K562 (cell line): ENCODE measurements at regions not wholly inside any gene's neighbourhood (a gene's known extent, or its start where the extent isn't known, plus 50 kb on each side); places are given as distances from the start of the nearest gene placed in this dataset.

Source experiments
- ESRRA ChIP-seq: fragments of 450-650 bp; IDR thresholded peaks from 2 replicates; pipeline ENCODE4 v1.6.1; 2014; ENCODE audit warnings: low read depth, mild to moderate bottlenecking, moderate library complexity, borderline replicate concordance
- FUS ChIP-seq: fragments of 200-400 bp; formaldehyde crosslinking; optimal IDR thresholded peaks from 2 replicates; pipeline ENCODE3; 2017; ENCODE audit warnings: low read depth, low read length
- GABPA ChIP-seq: fragments of 200-800 bp; sonication (Bioruptor generic); conservative IDR thresholded peaks from 2 replicates; pipeline ENCODE4 v1.6.1; 2016; ENCODE audit warnings: low read depth, missing genetic modification characterization, missing compliant biosample characterization
- KDM1A ChIP-seq, 2 experiments: fragments of 450-650 bp; IDR thresholded peaks; 2 replicates each; pipeline ENCODE4 v1.6.1; 2016; ENCODE audit warnings: mild to moderate bottlenecking in 2 of 2
- KLF16 ChIP-seq: IDR thresholded peaks from 2 replicates; pipeline ENCODE4 v1.6.1; 2016; ENCODE audit warnings: antibody characterized with exemption
- PHF21A ChIP-seq: fragments of 450-650 bp; IDR thresholded peaks from 2 replicates; pipeline ENCODE4 v1.6.1; 2017; ENCODE audit warnings: low read depth, borderline replicate concordance
- POLR2H ChIP-seq: IDR thresholded peaks from 2 replicates; pipeline ENCODE4 v1.6.1; 2016; ENCODE audit warnings: missing genetic modification characterization, low read depth, mild to moderate bottlenecking, control low read depth, missing compliant biosample characterization, moderate library complexity
- SPI1 ChIP-seq: IDR thresholded peaks from 2 replicates; pipeline ENCODE4 v1.6.1; 2011; ENCODE audit warnings: low read depth, low read length, control low read depth, borderline replicate concordance
- STAT6 ChIP-seq: sonication (generic); formaldehyde crosslinking; IDR thresholded peaks from 2 replicates; pipeline ENCODE4 v1.8.1; 2023; ENCODE audit warnings: mild to moderate bottlenecking, missing genetic modification reagents
- TCF3 ChIP-seq: sonication (generic); formaldehyde crosslinking; IDR thresholded peaks from 2 replicates; pipeline ENCODE4 v1.4.0; 2020; ENCODE audit warnings: mild to moderate bottlenecking, missing genetic modification reagents
- ZBTB7A ChIP-seq: IDR thresholded peaks from 2 replicates; pipeline ENCODE4 v1.6.1; 2011; ENCODE audit warnings: low read depth, mild to moderate bottlenecking, low read length, moderate library complexity, borderline replicate concordance; ENCODE audit not compliant: control insufficient read depth
- ZFPM2 ChIP-seq: fragments of 250-450 bp; sonication (Bioruptor Pico); IDR thresholded peaks from 2 replicates; pipeline ENCODE4 v1.5.1; 2022; ENCODE audit warnings: mild to moderate bottlenecking
- TF ChIP-seq, protein P1 (sequence below), 2 experiments: fragments of 450-650 bp in 1 of 2; sonication (generic) in 1 of 2; formaldehyde crosslinking in 1 of 2; IDR thresholded peaks; 2 replicates each; pipeline versions ENCODE4 v1.7.1 to v1.9.0; 2016 to 2022; ENCODE audit warnings: inconsistent platforms in 1 of 2, mild to moderate bottlenecking in 1 of 2, missing genetic modification reagents in 1 of 2
- TF ChIP-seq, protein P2 (sequence below): fragments of 250-450 bp; sonication (Bioruptor Pico); IDR thresholded peaks from 2 replicates; pipeline ENCODE4 v1.9.0; 2021; ENCODE audit warnings: mild to moderate bottlenecking, inconsistent platforms

- TF ChIP-seq ESRRA (peak; percentile 79; the same call in 1 of the 2 replicates), POLR2H (tag) (no peak), KDM1A (IDR thresholded peaks at IDR 0.05) (peak in 1 of 2 experiments; percentile 47; a peak in 1 of 4 replicates), GABPA (tag) (0 out of 2 replicates have a peak, but pooled peaks have one; percentile 30), TCF3 (CRISPR knock-in tag) (0 out of 2 replicates have a peak, but pooled peaks have one; percentile 22), ZFPM2 (CRISPR knock-in tag) (no peak), PHF21A (no peak), ZBTB7A (no peak), KLF16 (0 out of 2 replicates have a peak, but pooled peaks have one; percentile 30), SPI1 (peak; percentile 89), FUS (no peak), STAT6 (CRISPR knock-in tag) (no peak)
- TF ChIP-seq, protein P1, sequence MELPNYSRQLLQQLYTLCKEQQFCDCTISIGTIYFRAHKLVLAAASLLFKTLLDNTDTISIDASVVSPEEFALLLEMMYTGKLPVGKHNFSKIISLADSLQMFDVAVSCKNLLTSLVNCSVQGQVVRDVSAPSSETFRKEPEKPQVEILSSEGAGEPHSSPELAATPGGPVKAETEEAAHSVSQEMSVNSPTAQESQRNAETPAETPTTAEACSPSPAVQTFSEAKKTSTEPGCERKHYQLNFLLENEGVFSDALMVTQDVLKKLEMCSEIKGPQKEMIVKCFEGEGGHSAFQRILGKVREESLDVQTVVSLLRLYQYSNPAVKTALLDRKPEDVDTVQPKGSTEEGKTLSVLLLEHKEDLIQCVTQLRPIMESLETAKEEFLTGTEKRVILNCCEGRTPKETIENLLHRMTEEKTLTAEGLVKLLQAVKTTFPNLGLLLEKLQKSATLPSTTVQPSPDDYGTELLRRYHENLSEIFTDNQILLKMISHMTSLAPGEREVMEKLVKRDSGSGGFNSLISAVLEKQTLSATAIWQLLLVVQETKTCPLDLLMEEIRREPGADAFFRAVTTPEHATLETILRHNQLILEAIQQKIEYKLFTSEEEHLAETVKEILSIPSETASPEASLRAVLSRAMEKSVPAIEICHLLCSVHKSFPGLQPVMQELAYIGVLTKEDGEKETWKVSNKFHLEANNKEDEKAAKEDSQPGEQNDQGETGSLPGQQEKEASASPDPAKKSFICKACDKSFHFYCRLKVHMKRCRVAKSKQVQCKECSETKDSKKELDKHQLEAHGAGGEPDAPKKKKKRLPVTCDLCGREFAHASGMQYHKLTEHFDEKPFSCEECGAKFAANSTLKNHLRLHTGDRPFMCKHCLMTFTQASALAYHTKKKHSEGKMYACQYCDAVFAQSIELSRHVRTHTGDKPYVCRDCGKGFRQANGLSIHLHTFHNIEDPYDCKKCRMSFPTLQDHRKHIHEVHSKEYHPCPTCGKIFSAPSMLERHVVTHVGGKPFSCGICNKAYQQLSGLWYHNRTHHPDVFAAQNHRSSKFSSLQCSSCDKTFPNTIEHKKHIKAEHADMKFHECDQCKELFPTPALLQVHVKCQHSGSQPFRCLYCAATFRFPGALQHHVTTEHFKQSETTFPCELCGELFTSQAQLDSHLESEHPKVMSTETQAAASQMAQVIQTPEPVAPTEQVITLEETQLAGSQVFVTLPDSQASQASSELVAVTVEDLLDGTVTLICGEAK (IDR thresholded peaks at IDR 0.05) = peak; percentile 29; the same call in 1 of the 2 replicates
- TF ChIP-seq, protein P1 (CRISPR knock-in tag; IDR thresholded peaks at IDR 0.05) = no peak
- TF ChIP-seq, protein P2, sequence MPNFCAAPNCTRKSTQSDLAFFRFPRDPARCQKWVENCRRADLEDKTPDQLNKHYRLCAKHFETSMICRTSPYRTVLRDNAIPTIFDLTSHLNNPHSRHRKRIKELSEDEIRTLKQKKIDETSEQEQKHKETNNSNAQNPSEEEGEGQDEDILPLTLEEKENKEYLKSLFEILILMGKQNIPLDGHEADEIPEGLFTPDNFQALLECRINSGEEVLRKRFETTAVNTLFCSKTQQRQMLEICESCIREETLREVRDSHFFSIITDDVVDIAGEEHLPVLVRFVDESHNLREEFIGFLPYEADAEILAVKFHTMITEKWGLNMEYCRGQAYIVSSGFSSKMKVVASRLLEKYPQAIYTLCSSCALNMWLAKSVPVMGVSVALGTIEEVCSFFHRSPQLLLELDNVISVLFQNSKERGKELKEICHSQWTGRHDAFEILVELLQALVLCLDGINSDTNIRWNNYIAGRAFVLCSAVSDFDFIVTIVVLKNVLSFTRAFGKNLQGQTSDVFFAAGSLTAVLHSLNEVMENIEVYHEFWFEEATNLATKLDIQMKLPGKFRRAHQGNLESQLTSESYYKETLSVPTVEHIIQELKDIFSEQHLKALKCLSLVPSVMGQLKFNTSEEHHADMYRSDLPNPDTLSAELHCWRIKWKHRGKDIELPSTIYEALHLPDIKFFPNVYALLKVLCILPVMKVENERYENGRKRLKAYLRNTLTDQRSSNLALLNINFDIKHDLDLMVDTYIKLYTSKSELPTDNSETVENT (CRISPR knock-in tag) = no peak
Measured at GRCh38 chr13:99144306-99144705, 56.3 kb upstream of the UBAC2 start (continued).
